Ishikawa (cell line): ENCODE measurements at regions not wholly inside any gene's neighbourhood (a gene's known extent, or its start where the extent isn't known, plus 50 kb on each side); places are given as distances from the start of the nearest gene placed in this dataset.

Experiments used
- CEBPB ChIP-seq: IDR thresholded peaks from 2 replicates; pipeline ENCODE4 v1.6.1; 2012
- CREB1 ChIP-seq: IDR thresholded peaks from 2 replicates; pipeline ENCODE4 v1.6.1; 2012; ENCODE audit warnings: low read depth
- EGR1 ChIP-seq: IDR thresholded peaks from 2 replicates; pipeline ENCODE4 v1.6.1; 2012
- EP300 ChIP-seq: IDR thresholded peaks from 2 replicates; pipeline ENCODE4 v1.6.1; 2012; ENCODE audit warnings: borderline replicate concordance
- FOXM1 ChIP-seq: IDR thresholded peaks from 2 replicates; pipeline ENCODE4 v1.6.1; 2012; ENCODE audit warnings: low read depth, borderline replicate concordance
- NFIC ChIP-seq: IDR thresholded peaks from 2 replicates; pipeline ENCODE4 v1.6.1; 2012
- RAD21 ChIP-seq: IDR thresholded peaks from 2 replicates; pipeline ENCODE4 v1.6.1; 2012; ENCODE audit warnings: low read depth
- TAF1 ChIP-seq: IDR thresholded peaks from 2 replicates; pipeline ENCODE4 v1.6.1; 2012; ENCODE audit warnings: low read depth, mild to moderate bottlenecking
- TCF12 ChIP-seq: IDR thresholded peaks from 2 replicates; pipeline ENCODE4 v1.6.1; 2012; ENCODE audit warnings: low read depth
- TEAD4 ChIP-seq: IDR thresholded peaks from 2 replicates; pipeline ENCODE4 v1.6.1; 2012
- YY1 ChIP-seq: IDR thresholded peaks from 2 replicates; pipeline ENCODE4 v1.6.1; 2012; ENCODE audit warnings: low read depth
- ZBTB7A ChIP-seq: IDR thresholded peaks from 2 replicates; pipeline ENCODE4 v1.6.1; 2012; ENCODE audit warnings: low read depth
- TF ChIP-seq, protein P1 (sequence below): IDR thresholded peaks from 2 replicates; pipeline ENCODE4 v1.6.1; 2012; ENCODE audit warnings: low read depth, mild to moderate bottlenecking
- TF ChIP-seq, protein P2 (sequence below): IDR thresholded peaks from 2 replicates; pipeline ENCODE4 v1.6.1; 2012
- TF ChIP-seq, protein P3 (sequence below): IDR thresholded peaks from 2 replicates; pipeline ENCODE4 v1.6.1; 2012

DNA sequence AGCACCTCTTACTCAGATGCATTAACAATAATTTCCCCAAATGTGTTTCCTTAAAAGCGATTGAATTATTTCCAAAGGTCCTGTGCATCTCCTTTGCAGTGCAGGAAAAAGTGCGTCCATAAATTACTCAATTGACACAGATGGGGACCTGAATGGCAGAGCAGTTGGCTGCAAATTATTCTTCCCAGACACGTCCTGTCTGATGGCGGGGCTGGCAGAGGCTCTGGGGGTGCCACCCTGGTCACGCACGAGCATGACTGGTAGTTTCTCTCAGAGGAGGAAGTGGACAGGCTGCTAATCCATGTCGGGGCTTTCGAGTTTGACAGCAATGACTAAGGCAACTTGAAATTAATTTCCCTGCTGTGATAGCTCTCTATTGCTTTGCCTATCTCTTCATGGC, 264.8 kb upstream of the BRINP1 start:
- TF ChIP-seq EGR1, result no peak
- TF ChIP-seq, protein P1, sequence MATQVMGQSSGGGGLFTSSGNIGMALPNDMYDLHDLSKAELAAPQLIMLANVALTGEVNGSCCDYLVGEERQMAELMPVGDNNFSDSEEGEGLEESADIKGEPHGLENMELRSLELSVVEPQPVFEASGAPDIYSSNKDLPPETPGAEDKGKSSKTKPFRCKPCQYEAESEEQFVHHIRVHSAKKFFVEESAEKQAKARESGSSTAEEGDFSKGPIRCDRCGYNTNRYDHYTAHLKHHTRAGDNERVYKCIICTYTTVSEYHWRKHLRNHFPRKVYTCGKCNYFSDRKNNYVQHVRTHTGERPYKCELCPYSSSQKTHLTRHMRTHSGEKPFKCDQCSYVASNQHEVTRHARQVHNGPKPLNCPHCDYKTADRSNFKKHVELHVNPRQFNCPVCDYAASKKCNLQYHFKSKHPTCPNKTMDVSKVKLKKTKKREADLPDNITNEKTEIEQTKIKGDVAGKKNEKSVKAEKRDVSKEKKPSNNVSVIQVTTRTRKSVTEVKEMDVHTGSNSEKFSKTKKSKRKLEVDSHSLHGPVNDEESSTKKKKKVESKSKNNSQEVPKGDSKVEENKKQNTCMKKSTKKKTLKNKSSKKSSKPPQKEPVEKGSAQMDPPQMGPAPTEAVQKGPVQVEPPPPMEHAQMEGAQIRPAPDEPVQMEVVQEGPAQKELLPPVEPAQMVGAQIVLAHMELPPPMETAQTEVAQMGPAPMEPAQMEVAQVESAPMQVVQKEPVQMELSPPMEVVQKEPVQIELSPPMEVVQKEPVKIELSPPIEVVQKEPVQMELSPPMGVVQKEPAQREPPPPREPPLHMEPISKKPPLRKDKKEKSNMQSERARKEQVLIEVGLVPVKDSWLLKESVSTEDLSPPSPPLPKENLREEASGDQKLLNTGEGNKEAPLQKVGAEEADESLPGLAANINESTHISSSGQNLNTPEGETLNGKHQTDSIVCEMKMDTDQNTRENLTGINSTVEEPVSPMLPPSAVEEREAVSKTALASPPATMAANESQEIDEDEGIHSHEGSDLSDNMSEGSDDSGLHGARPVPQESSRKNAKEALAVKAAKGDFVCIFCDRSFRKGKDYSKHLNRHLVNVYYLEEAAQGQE, result no peak
- no peak for TF ChIP-seq ZBTB7A
- TF ChIP-seq, protein P2, sequence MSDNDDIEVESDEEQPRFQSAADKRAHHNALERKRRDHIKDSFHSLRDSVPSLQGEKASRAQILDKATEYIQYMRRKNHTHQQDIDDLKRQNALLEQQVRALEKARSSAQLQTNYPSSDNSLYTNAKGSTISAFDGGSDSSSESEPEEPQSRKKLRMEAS, result no peak
- TF ChIP-seq CEBPB, result no peak
- TF ChIP-seq FOXM1, result no peak
- no peak for TF ChIP-seq CREB1
- TF ChIP-seq TCF12, result no peak
- no peak for TF ChIP-seq RAD21
- no peak for TF ChIP-seq TAF1
- TF ChIP-seq, protein P3, sequence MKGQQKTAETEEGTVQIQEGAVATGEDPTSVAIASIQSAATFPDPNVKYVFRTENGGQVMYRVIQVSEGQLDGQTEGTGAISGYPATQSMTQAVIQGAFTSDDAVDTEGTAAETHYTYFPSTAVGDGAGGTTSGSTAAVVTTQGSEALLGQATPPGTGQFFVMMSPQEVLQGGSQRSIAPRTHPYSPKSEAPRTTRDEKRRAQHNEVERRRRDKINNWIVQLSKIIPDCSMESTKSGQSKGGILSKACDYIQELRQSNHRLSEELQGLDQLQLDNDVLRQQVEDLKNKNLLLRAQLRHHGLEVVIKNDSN, result no peak
- TF ChIP-seq YY1, result no peak
- TF ChIP-seq NFIC, result no peak
- no peak for TF ChIP-seq TEAD4
- TF ChIP-seq EP300, result no peak

DNA sequence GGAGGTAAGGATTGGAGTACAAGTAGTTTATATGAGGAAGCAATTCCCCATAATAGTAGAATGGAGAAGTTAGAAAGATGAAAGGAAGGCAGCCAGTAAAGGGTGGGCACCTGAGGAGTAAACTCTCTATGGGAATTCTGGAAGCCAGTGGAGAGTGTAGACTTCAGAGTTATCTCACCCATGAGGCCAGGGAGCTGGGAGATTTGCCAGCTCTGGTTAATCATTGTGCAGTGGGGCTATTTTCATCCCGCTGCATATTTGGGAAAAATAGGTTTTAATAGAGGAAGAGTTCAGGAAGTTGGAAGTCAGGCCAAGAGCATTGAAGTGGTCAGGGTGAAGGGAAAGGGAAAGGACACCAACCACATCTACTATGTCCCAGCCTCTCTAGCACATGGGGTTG, 242.3 kb upstream of the BRINP1 start:
- TF ChIP-seq, protein P1, result no peak
- TF ChIP-seq CREB1 (no peak), TAF1 (no peak), EP300 (no peak), TEAD4 (no peak)
- TF ChIP-seq, protein P2, result no peak
- TF ChIP-seq, protein P3, result no peak

DNA sequence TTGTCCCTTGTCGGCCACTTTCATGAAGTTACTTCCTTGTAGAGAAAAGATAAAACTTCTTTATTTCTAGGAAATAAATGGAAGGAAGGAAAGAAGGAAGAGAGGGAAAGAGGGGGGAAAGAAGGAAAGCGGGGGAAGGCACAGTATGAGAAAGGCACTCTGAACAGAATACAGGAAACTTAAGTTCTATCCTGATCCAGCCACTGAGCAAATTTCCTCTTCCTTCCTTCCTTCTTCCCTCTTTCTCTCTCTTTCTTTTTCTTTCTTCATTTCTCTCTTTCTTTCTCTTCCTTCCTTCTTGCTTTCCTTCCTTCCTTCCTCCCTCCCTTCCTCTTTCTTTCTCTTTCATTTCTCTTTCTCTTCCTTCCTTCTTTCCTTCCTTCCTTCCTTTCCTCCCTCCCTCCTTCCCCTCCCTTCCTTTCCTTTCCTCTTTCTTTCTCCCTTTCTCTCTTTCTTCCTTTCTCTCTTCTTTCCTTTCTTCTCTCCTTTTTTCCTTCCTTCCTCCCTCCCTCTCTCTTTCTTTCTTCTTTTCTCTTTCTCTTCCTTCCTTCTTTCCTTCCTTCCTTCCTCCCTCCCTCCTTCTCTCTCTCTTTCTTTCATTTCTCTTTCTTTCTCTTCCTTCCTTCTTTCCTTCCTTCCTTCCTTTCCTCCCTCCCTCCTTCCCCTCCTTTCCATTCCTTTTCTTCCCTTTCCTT, 240.2 kb upstream of the BRINP1 start:
- TF ChIP-seq, protein P2, result no peak
- TF ChIP-seq YY1, result no peak
- no peak for TF ChIP-seq RAD21
- no peak for TF ChIP-seq TEAD4
- TF ChIP-seq EP300, result no peak
- TF ChIP-seq CEBPB, result no peak
- TF ChIP-seq EGR1, result no peak
- TF ChIP-seq TAF1, result no peak
- no peak for TF ChIP-seq TCF12
- no peak for TF ChIP-seq CREB1

DNA sequence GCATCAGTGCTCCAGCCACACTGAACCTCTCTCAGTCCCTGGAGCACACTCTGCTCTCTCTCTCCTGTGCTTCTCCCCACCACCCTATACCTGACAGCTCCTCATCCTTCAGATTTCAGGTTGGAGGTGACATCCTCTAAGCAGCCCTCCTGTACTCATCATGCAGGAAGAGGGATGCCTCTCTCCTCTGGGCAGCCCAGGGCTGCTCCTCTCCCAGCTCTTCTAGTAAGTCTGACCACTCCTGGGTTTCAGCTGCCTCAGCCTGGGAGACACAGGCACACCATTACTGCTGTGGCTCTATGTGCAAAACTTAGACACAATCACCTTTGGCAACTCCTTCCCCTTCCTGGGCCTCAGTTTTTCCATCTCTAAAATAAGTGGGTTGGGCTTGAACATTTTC, 232.4 kb upstream of the BRINP1 start:
- TF ChIP-seq CEBPB (no peak), CREB1 (no peak), FOXM1 (no peak), YY1 (no peak), ZBTB7A (no peak)
- TF ChIP-seq, protein P1, result no peak
- TF ChIP-seq, protein P3, result no peak
